ENCODE measurements at regions not wholly inside any gene's neighbourhood (a gene's known extent, or its start where the extent isn't known, plus 50 kb on each side); places are given as distances from the start of the nearest gene placed in this dataset.
A peak's percentile ranks its signal among the peaks of the same experiment; 100 is the strongest.
"Not testable (repeated sequence)": the region's sequence is repeated elsewhere in the genome, so short reads cannot be mapped to it uniquely, and the experiment has no call there.

DNA sequence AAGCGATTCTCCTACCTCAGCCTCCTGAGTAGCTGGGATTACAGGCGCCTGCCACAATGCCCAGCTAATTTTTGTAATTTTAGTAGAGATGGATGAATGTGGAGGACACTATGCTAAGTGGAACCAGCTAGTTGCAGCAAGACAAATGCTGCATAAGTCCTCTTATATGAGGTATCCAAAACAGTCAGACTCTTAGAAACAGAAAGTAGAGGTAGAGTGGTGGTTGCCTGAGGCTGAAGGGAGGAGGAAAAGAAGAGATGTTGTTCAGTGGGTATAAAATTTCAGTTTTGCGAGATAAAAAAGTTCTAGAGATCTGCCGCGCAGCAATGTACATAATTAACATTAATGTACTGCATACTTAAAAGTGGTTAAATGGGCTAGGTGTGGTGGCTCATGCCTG, 145.3 kb upstream of the SPRED2 start:
- Histone ChIP-seq H3K4me1 (no peaks in the 10 kb centered on the region), H3K36me3 (no peaks in the 10 kb centered on the region), H3K4me3 (no peak overlapping the region), H3K9me3 (no peaks in the 10 kb centered on the region), H3K27me3 (no peaks in the 10 kb centered on the region), H3K27ac (no peak overlapping the region)
- TF ChIP-seq, protein P1, sequence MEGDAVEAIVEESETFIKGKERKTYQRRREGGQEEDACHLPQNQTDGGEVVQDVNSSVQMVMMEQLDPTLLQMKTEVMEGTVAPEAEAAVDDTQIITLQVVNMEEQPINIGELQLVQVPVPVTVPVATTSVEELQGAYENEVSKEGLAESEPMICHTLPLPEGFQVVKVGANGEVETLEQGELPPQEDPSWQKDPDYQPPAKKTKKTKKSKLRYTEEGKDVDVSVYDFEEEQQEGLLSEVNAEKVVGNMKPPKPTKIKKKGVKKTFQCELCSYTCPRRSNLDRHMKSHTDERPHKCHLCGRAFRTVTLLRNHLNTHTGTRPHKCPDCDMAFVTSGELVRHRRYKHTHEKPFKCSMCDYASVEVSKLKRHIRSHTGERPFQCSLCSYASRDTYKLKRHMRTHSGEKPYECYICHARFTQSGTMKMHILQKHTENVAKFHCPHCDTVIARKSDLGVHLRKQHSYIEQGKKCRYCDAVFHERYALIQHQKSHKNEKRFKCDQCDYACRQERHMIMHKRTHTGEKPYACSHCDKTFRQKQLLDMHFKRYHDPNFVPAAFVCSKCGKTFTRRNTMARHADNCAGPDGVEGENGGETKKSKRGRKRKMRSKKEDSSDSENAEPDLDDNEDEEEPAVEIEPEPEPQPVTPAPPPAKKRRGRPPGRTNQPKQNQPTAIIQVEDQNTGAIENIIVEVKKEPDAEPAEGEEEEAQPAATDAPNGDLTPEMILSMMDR (IDR thresholded peaks at IDR 0.05) = no peak
- peak; percentile 16 for DNase-seq (ENCODE audit: low spot score)

DNA sequence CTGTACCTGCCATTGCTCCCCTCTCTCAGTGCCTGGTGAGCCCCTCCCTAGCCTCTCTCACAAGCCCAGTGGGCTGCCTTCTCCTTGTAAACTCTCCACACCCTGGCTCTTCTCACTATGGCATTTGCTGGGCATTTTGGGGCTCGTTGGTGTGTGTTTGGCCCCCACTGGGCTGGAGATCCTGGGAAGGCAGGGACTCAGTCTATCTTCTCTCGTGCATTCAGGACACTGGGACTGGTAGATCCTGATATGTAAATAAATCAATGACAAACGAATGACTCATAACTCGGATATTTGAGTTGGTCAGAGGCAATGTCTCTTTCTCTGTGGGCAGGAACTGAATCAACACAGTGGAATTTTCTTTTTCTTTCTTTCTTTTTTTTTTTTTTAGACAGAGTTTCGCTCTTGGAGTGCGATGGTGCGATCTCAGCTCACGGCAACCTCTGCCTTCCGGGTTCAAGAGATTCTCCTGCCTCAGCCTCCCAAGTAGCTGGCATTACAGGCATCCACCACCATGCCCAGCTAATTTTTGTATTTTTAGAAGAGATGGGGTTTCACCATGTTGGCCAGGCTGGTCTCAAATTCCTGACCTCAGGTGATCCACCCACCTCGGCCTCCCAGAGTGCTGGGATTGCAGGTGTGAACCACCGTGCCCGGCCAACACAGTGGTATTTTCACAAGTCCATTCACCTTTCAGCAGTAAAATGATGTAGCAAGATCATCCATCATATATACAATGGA, 144.6 kb upstream of the SPRED2 start:
- Histone ChIP-seq H3K36me3 (no peaks in the 10 kb centered on the region), H3K9me3 (no peaks in the 10 kb centered on the region), H3K4me3 (no peak overlapping the region), H3K4me1 (no peaks in the 10 kb centered on the region), H3K27ac (peak overlapping the region in 1 of 2 donors; percentile 16), H3K27me3 (no peaks in the 10 kb centered on the region)
- peak; percentile 47 for DNase-seq (ENCODE audit: low spot score)
- TF ChIP-seq, protein P1 (IDR thresholded peaks at IDR 0.05) = no peak

DNA sequence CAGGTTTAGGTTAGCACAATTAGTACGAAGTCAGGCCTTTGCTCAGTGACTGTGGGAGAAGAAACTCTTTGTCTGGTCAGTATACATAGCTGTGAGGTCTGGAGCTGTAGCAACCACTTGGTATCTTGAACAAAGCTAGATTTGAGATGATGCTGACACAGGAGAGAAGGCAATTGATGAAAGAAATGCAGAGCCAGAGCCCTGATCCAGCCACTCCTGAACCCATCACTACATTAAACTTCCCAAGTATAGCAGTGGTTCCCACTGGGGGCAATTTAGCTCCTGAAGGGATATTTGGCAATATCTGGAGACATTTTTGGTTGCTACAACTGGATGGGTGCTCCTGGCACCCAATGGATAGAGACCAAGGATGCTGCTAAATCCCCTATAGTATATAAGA, 143.9 kb upstream of the SPRED2 start:
- H3K27ac ChIP-seq = peak overlapping the region in 1 of 2 donors; percentile 16
- H3K4me1 ChIP-seq = no peaks in the 10 kb centered on the region
- no peaks in the 10 kb centered on the region for H3K27me3 ChIP-seq
- TF ChIP-seq, protein P1 (IDR thresholded peaks at IDR 0.05) = no peak
- peak; percentile 16 for DNase-seq (ENCODE audit: low spot score)
- H3K4me3 ChIP-seq = no peak overlapping the region
- H3K9me3 ChIP-seq = no peaks in the 10 kb centered on the region
- H3K36me3 ChIP-seq = no peaks in the 10 kb centered on the region

DNA sequence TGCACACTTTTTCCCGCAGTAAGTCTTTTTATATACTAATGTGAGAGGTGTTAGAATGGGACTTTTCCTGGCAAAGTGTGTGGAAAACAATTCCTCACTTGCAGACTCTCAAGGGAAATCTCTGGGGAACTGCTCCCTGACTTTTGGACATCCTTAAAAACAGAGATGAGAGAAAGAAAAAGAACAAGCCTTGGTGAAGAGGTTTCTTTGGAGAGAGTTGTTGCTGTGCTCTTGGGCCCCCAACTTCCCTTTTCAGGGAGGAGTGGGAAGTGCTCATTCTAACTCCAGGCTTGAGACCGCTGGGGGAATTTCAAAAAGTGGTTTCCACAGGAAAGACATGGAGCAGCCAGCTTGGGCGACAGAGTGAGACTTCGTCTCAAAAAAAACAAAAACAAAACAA, 142.6 kb upstream of the SPRED2 start:
- no peaks in the 10 kb centered on the region for H3K9me3 ChIP-seq
- TF ChIP-seq, protein P1 (IDR thresholded peaks at IDR 0.05) = no peak
- H3K27me3 ChIP-seq = no peaks in the 10 kb centered on the region
- DNase-seq (ENCODE audit: low spot score) = peak; percentile 56
- H3K4me3 ChIP-seq = no peak overlapping the region
- peak overlapping the region in 1 of 2 donors; percentile 18 for H3K27ac ChIP-seq
- no peaks in the 10 kb centered on the region for H3K4me1 ChIP-seq
- no peaks in the 10 kb centered on the region for H3K36me3 ChIP-seq

DNA sequence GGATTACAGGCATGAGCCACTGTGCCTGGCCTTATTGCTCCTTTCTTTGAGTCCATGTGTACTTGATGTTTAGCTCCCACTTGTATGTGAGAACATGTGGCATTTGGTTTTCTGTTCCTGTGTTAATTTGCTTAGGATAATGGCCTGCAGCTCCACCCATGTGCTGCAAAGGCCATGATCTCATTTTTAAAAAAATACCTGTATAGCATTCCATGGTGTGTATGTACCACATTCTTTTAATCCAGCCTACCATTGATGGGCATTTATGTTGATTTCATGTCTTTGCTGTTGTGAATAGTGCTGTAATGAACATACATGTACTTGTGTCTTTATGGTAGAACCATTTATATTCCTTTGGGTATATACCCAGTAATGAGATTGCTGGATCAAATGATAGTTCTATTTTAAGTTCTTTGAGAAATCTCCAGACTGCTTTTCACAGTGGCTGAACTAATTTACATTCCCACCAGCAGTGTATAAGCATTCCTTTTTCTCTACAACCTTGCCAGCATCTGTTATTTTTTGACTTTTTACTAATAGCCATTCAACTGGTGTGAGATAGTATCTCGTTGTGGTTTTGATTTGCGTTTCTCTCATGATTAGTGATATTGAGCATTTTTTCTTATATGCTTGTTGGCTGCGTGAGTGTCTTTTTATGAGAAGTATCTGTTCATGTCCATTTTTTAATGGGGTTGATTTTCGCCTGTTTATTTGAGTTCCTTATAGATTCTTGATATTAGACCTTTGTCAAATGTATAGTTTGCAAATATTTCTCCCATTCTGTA, 136.4 kb upstream of the SPRED2 start:
- H3K4me3 ChIP-seq; DNase-seq (ENCODE audit: low spot score); H3K36me3 ChIP-seq; H3K9me3 ChIP-seq; H3K4me1 ChIP-seq; H3K27me3 ChIP-seq; H3K27ac ChIP-seq: not testable (repeated sequence)

DNA sequence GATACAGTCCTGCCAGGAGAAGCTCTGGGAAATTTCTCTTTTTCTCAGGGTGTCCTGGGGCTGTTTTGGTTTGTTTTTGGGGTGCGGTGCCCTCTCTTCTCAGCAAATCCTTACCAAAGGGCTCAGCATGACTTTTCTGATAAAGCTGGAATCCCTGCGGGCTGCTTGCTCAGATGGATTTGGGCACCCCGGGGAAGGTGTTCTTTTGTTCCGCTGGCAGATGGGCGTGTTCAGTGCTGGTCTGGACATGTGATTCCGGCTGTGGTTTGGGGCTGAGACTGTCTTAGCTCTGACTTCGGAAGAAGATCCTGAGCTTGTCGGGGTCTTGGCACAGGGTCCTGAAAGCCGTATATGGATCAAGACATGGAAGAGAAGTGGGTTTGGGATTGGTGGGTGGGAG, 134.2 kb upstream of the SPRED2 start:
- Histone ChIP-seq H3K4me1 (no peaks in the 10 kb centered on the region), H3K36me3 (no peaks in the 10 kb centered on the region), H3K9me3 (no peaks in the 10 kb centered on the region), H3K4me3 (no peak overlapping the region), H3K27ac (no peak overlapping the region), H3K27me3 (no peaks in the 10 kb centered on the region)
- no peak for DNase-seq (ENCODE audit: low spot score)
- TF ChIP-seq, protein P1 (IDR thresholded peaks at IDR 0.05) = no peak

Measured in right atrium auricular region (tissue), 2 donors.